ENCODE measurements at regions not wholly inside any gene's neighbourhood (a gene's known extent, or its start where the extent isn't known, plus 50 kb on each side); places are given as distances from the start of the nearest gene placed in this dataset.

- no peak overlapping the region for H3K27ac ChIP-seq (ENCODE audit: low read depth, low read length)
- H3K9me3 ChIP-seq (ENCODE audit: low read length) = no peaks in the 10 kb centered on the region
- H3K27ac Mint-ChIP-seq = peak overlapping the region in 2 of 8 donors; percentile 17
- no peaks in the 10 kb centered on the region for H3K9me3 Mint-ChIP-seq
- H3K36me3 ChIP-seq (ENCODE audit: insufficient read depth, low read length) = no peaks in the 10 kb centered on the region
- H3K4me3 ChIP-seq (ENCODE audit: low read length) = no peak overlapping the region
- CTCF ChIA-PET = interaction anchor here (1.3 to 1.8 kb wide), 2 partner anchors 16 to 39 kb away, joined by 3 to 5 read pairs; no protein-coding TSS in a partner anchor
- no peak for DNase-seq
- no peaks in the 10 kb centered on the region for H3K4me1 ChIP-seq (ENCODE audit: insufficient read depth, low read length)
- H3K4me1 Mint-ChIP-seq = peaks cover 0 to 8% (median 0%) of the 10 kb centered on the region in 3 donors
- H3K27me3 ChIP-seq (ENCODE audit: insufficient read depth, low read length, poor library complexity, severe bottlenecking) = no peaks in the 10 kb centered on the region
- POLR2A ChIA-PET = no interaction called here
- no peaks in the 10 kb centered on the region for H3K27me3 Mint-ChIP-seq
- H3K36me3 Mint-ChIP-seq = peaks cover 0 to 21% (median 1%) of the 10 kb centered on the region in 3 donors
- H3K4me3 Mint-ChIP-seq = no peak overlapping the region
Measured at GRCh38 chr1:65036570-65037051, 70.3 kb upstream of the JAK1 start.

GRCh38 chr1:65039066-65039465 lies 72.7 kb upstream of the JAK1 start:
- POLR2A ChIA-PET = no interaction called here
- H3K36me3 Mint-ChIP-seq = peaks cover 0 to 19% (median 3%) of the 10 kb centered on the region in 3 donors
- H3K4me1 Mint-ChIP-seq = peaks cover 1 to 6% (median 2%) of the 10 kb centered on the region in 3 donors
- Histone ChIP-seq H3K27me3 (ENCODE audit: insufficient read depth, low read length, poor library complexity, severe bottlenecking) (no peaks in the 10 kb centered on the region), H3K4me3 (ENCODE audit: low read length) (no peak overlapping the region), H3K27ac (ENCODE audit: low read depth, low read length) (no peak overlapping the region), H3K36me3 (ENCODE audit: insufficient read depth, low read length) (no peaks in the 10 kb centered on the region), H3K9me3 (ENCODE audit: low read length) (no peaks in the 10 kb centered on the region), H3K4me1 (ENCODE audit: insufficient read depth, low read length) (no peaks in the 10 kb centered on the region)
- no peaks in the 10 kb centered on the region for H3K9me3 Mint-ChIP-seq
- CTCF ChIA-PET = no interaction called here
- H3K4me3 Mint-ChIP-seq = no peak overlapping the region
- DNase-seq = no peak
- peak overlapping the region in 1 of 8 donors; percentile 11 for H3K27ac Mint-ChIP-seq
- no peaks in the 10 kb centered on the region for H3K27me3 Mint-ChIP-seq

- no peaks in the 10 kb centered on the region for H3K27me3 ChIP-seq (ENCODE audit: insufficient read depth, low read length, poor library complexity, severe bottlenecking)
- no peak overlapping the region for H3K27ac ChIP-seq (ENCODE audit: low read depth, low read length)
- no peaks in the 10 kb centered on the region for H3K9me3 ChIP-seq (ENCODE audit: low read length)
- H3K4me1 Mint-ChIP-seq = peaks cover 6 to 8% (median 7%) of the 10 kb centered on the region in 3 donors
- POLR2A ChIA-PET = no interaction called here
- H3K36me3 ChIP-seq (ENCODE audit: insufficient read depth, low read length) = no peaks in the 10 kb centered on the region
- H3K4me3 ChIP-seq (ENCODE audit: low read length) = no peak overlapping the region
- no peaks in the 10 kb centered on the region for H3K27me3 Mint-ChIP-seq
- H3K9me3 Mint-ChIP-seq = no peaks in the 10 kb centered on the region
- no peaks in the 10 kb centered on the region for H3K4me1 ChIP-seq (ENCODE audit: insufficient read depth, low read length)
- peak overlapping the region in 1 of 8 donors; percentile 22 for H3K27ac Mint-ChIP-seq
- CTCF ChIA-PET = no interaction called here
- DNase-seq = no peak
- H3K36me3 Mint-ChIP-seq = peaks cover 0 to 21% (median 3%) of the 10 kb centered on the region in 3 donors
- no peak overlapping the region for H3K4me3 Mint-ChIP-seq
Measured at GRCh38 chr1:65039508-65039907, 73.2 kb upstream of the JAK1 start.

- no peak overlapping the region for H3K4me3 ChIP-seq (ENCODE audit: low read length)
- no peaks in the 10 kb centered on the region for H3K4me1 ChIP-seq (ENCODE audit: insufficient read depth, low read length)
- CTCF ChIA-PET = no interaction called here
- H3K9me3 ChIP-seq (ENCODE audit: low read length) = no peaks in the 10 kb centered on the region
- peak overlapping the region in 1 of 8 donors; percentile 51 for H3K27ac Mint-ChIP-seq
- H3K4me3 Mint-ChIP-seq = no peak overlapping the region
- POLR2A ChIA-PET = no interaction called here
- no peaks in the 10 kb centered on the region for H3K27me3 ChIP-seq (ENCODE audit: insufficient read depth, low read length, poor library complexity, severe bottlenecking)
- H3K4me1 Mint-ChIP-seq = peaks cover 20 to 26% (median 22%) of the 10 kb centered on the region in 3 donors
- H3K27ac ChIP-seq (ENCODE audit: low read depth, low read length) = no peak overlapping the region
- H3K27me3 Mint-ChIP-seq = no peaks in the 10 kb centered on the region
- no peaks in the 10 kb centered on the region for H3K36me3 ChIP-seq (ENCODE audit: insufficient read depth, low read length)
- DNase-seq = no peak
- H3K36me3 Mint-ChIP-seq = peaks cover 0 to 12% (median 3%) of the 10 kb centered on the region in 3 donors
- no peaks in the 10 kb centered on the region for H3K9me3 Mint-ChIP-seq
Measured at GRCh38 chr1:65042467-65042866, 76.1 kb upstream of the JAK1 start.

GRCh38 chr1:65044411-65044810 lies 78.1 kb upstream of the JAK1 start:
- no peaks in the 10 kb centered on the region for H3K27me3 Mint-ChIP-seq
- CTCF ChIA-PET = interaction anchor here (0.6 to 1.4 kb wide), 2 partner anchors 31 to 360 kb away, joined by 3 read pairs; no protein-coding TSS in a partner anchor
- H3K9me3 ChIP-seq (ENCODE audit: low read length) = no peaks in the 10 kb centered on the region
- H3K4me1 ChIP-seq (ENCODE audit: insufficient read depth, low read length) = peaks cover 8% of the 10 kb centered on the region
- H3K4me3 Mint-ChIP-seq = no peak overlapping the region
- no peak for DNase-seq
- H3K4me1 Mint-ChIP-seq = peaks cover 27 to 44% (median 40%) of the 10 kb centered on the region in 3 donors
- POLR2A ChIA-PET = no interaction called here
- H3K27me3 ChIP-seq (ENCODE audit: insufficient read depth, low read length, poor library complexity, severe bottlenecking) = no peaks in the 10 kb centered on the region
- H3K9me3 Mint-ChIP-seq = no peaks in the 10 kb centered on the region
- H3K4me3 ChIP-seq (ENCODE audit: low read length) = no peak overlapping the region
- H3K27ac Mint-ChIP-seq = no peak overlapping the region
- peaks cover 0 to 16% (median 4%) of the 10 kb centered on the region in 3 donors for H3K36me3 Mint-ChIP-seq
- H3K36me3 ChIP-seq (ENCODE audit: insufficient read depth, low read length) = no peaks in the 10 kb centered on the region
- no peak overlapping the region for H3K27ac ChIP-seq (ENCODE audit: low read depth, low read length)

GRCh38 chr1:65045022-65045817 lies 78.9 kb upstream of the JAK1 start:
- Histone ChIP-seq H3K4me1 (ENCODE audit: insufficient read depth, low read length) (peaks cover 16% of the 10 kb centered on the region), H3K27ac (ENCODE audit: low read depth, low read length) (no peak overlapping the region), H3K36me3 (ENCODE audit: insufficient read depth, low read length) (no peaks in the 10 kb centered on the region), H3K27me3 (ENCODE audit: insufficient read depth, low read length, poor library complexity, severe bottlenecking) (no peaks in the 10 kb centered on the region), H3K4me3 (ENCODE audit: low read length) (no peak overlapping the region), H3K9me3 (ENCODE audit: low read length) (no peaks in the 10 kb centered on the region)
- POLR2A ChIA-PET = no interaction called here
- Mint-ChIP-seq H3K4me1 (peaks cover 35 to 53% (median 48%) of the 10 kb centered on the region in 3 donors), H3K27ac (peak overlapping the region in 4 of 8 donors; percentile 27 to 56 (median 51)), H3K36me3 (peaks cover 0 to 16% (median 4%) of the 10 kb centered on the region in 3 donors), H3K4me3 (no peak overlapping the region), H3K27me3 (no peaks in the 10 kb centered on the region), H3K9me3 (no peaks in the 10 kb centered on the region)
- CTCF ChIA-PET = interaction anchor here (0.8 to 1.7 kb wide), 2 partner anchors 10 to 30 kb away, joined by 3 to 5 read pairs; no protein-coding TSS in a partner anchor
- no peak for DNase-seq

- peaks cover 0 to 15% (median 3%) of the 10 kb centered on the region in 3 donors for H3K36me3 Mint-ChIP-seq
- no peak for DNase-seq
- no peak overlapping the region for H3K4me3 Mint-ChIP-seq
- H3K27me3 Mint-ChIP-seq = no peaks in the 10 kb centered on the region
- POLR2A ChIA-PET = no interaction called here
- Histone ChIP-seq H3K4me1 (ENCODE audit: insufficient read depth, low read length) (peaks cover 35% of the 10 kb centered on the region), H3K4me3 (ENCODE audit: low read length) (no peak overlapping the region), H3K27me3 (ENCODE audit: insufficient read depth, low read length, poor library complexity, severe bottlenecking) (no peaks in the 10 kb centered on the region), H3K9me3 (ENCODE audit: low read length) (no peaks in the 10 kb centered on the region), H3K36me3 (ENCODE audit: insufficient read depth, low read length) (no peaks in the 10 kb centered on the region), H3K27ac (ENCODE audit: low read depth, low read length) (no peak overlapping the region)
- H3K27ac Mint-ChIP-seq = peak overlapping the region in 2 of 8 donors; percentile 38 to 42
- no peaks in the 10 kb centered on the region for H3K9me3 Mint-ChIP-seq
- CTCF ChIA-PET = no interaction called here
- peaks cover 47 to 69% (median 65%) of the 10 kb centered on the region in 3 donors for H3K4me1 Mint-ChIP-seq
Measured at GRCh38 chr1:65048335-65048734, 82.0 kb upstream of the JAK1 start.

All from CD8-positive, alpha-beta memory T cell (primary cell).